ENCODE measurements at regions not wholly inside any gene's neighbourhood (a gene's known extent, or its start where the extent isn't known, plus 50 kb on each side); places are given as distances from the start of the nearest gene placed in this dataset.
"Not testable (repeated sequence)": the region's sequence is repeated elsewhere in the genome, so short reads cannot be mapped to it uniquely, and the experiment has no call there.

- no peak for ATAC-seq
- Mint-ChIP-seq H3K27ac (no peak overlapping the region), H3K27me3 (no peaks in the 10 kb centered on the region), H3K36me3 (no peaks in the 10 kb centered on the region), H3K9me3 (ENCODE audit: low read depth) (peaks cover 2% of the 10 kb centered on the region), H3K4me3 (no peak overlapping the region), H3K4me1 (no peaks in the 10 kb centered on the region)
- CTCF ChIA-PET = no interaction called here
- DNase-seq = no peak
Measured at GRCh38 chr5:101605700-101606099, 690.4 kb downstream of the SLCO4C1 start.

- no peak overlapping the region for H3K4me3 Mint-ChIP-seq
- no peaks in the 10 kb centered on the region for H3K27me3 Mint-ChIP-seq
- H3K9me3 Mint-ChIP-seq (ENCODE audit: low read depth) = peaks cover 4% of the 10 kb centered on the region
- no peaks in the 10 kb centered on the region for H3K36me3 Mint-ChIP-seq
- no peaks in the 10 kb centered on the region for H3K4me1 Mint-ChIP-seq
- no peak overlapping the region for H3K27ac Mint-ChIP-seq
- CTCF ChIA-PET = no interaction called here
- no peak for DNase-seq
- ATAC-seq = no peak
Measured at GRCh38 chr5:101600614-101601013, 695.5 kb downstream of the SLCO4C1 start.

GRCh38 chr5:101590384-101590783 is 687.3 kb upstream of the ST8SIA4 start:
- ATAC-seq = no peak
- no peaks in the 10 kb centered on the region for H3K27me3 Mint-ChIP-seq
- DNase-seq = no peak
- no peak overlapping the region for H3K27ac Mint-ChIP-seq
- no peaks in the 10 kb centered on the region for H3K36me3 Mint-ChIP-seq
- H3K9me3 Mint-ChIP-seq (ENCODE audit: low read depth) = no peaks in the 10 kb centered on the region
- CTCF ChIA-PET = no interaction called here
- no peak overlapping the region for H3K4me3 Mint-ChIP-seq
- H3K4me1 Mint-ChIP-seq = no peaks in the 10 kb centered on the region

GRCh38 chr5:101585366-101585765 is 682.3 kb upstream of the ST8SIA4 start:
- CTCF ChIA-PET = no interaction called here
- Mint-ChIP-seq H3K36me3 (no peaks in the 10 kb centered on the region), H3K4me1 (no peaks in the 10 kb centered on the region), H3K4me3 (no peak overlapping the region), H3K27ac (no peak overlapping the region), H3K9me3 (ENCODE audit: low read depth) (no peaks in the 10 kb centered on the region), H3K27me3 (no peaks in the 10 kb centered on the region)
- no peak for ATAC-seq
- no peak for DNase-seq

GRCh38 chr5:101580591-101580990 is 677.5 kb upstream of the ST8SIA4 start:
- Mint-ChIP-seq H3K27me3 (no peaks in the 10 kb centered on the region), H3K4me1 (no peaks in the 10 kb centered on the region), H3K9me3 (ENCODE audit: low read depth) (no peaks in the 10 kb centered on the region), H3K4me3 (no peak overlapping the region), H3K36me3 (no peaks in the 10 kb centered on the region), H3K27ac (no peak overlapping the region)
- CTCF ChIA-PET = no interaction called here
- ATAC-seq (no peak), DNase-seq (no peak)

- DNase-seq (no peak), ATAC-seq (no peak)
- no peaks in the 10 kb centered on the region for H3K9me3 Mint-ChIP-seq (ENCODE audit: low read depth)
- H3K27me3 Mint-ChIP-seq = no peaks in the 10 kb centered on the region
- CTCF ChIA-PET = no interaction called here
- H3K27ac Mint-ChIP-seq = no peak overlapping the region
- H3K4me1 Mint-ChIP-seq = no peaks in the 10 kb centered on the region
- H3K4me3 Mint-ChIP-seq = no peak overlapping the region
- no peaks in the 10 kb centered on the region for H3K36me3 Mint-ChIP-seq
Measured at GRCh38 chr5:101574017-101574416, 670.9 kb upstream of the ST8SIA4 start.

GRCh38 chr5:101561018-101561417 is 657.9 kb upstream of the ST8SIA4 start:
- H3K27me3 Mint-ChIP-seq = no peaks in the 10 kb centered on the region
- no peak overlapping the region for H3K27ac Mint-ChIP-seq
- no peaks in the 10 kb centered on the region for H3K36me3 Mint-ChIP-seq
- H3K4me1 Mint-ChIP-seq = no peaks in the 10 kb centered on the region
- no peak overlapping the region for H3K4me3 Mint-ChIP-seq
- DNase-seq (no peak), ATAC-seq (no peak)
- CTCF ChIA-PET = interaction anchor here (0.6 kb wide), 1 partner anchor 57 kb away, joined by 3 read pairs; no protein-coding TSS in a partner anchor
- H3K9me3 Mint-ChIP-seq (ENCODE audit: low read depth) = no peaks in the 10 kb centered on the region

GRCh38 chr5:101543780-101544179 is 640.7 kb upstream of the ST8SIA4 start:
- Mint-ChIP-seq H3K27me3 (no peaks in the 10 kb centered on the region), H3K9me3 (ENCODE audit: low read depth) (no peaks in the 10 kb centered on the region), H3K27ac (no peak overlapping the region), H3K36me3 (no peaks in the 10 kb centered on the region), H3K4me3 (no peak overlapping the region), H3K4me1 (no peaks in the 10 kb centered on the region)
- CTCF ChIA-PET = no interaction called here
- DNase-seq = no peak
- ATAC-seq = no peak

GRCh38 chr5:101539315-101539714 is 636.2 kb upstream of the ST8SIA4 start:
- no peak for DNase-seq
- no peaks in the 10 kb centered on the region for H3K9me3 Mint-ChIP-seq (ENCODE audit: low read depth)
- no peak for ATAC-seq
- no peak overlapping the region for H3K27ac Mint-ChIP-seq
- no peak overlapping the region for H3K4me3 Mint-ChIP-seq
- no peaks in the 10 kb centered on the region for H3K27me3 Mint-ChIP-seq
- H3K36me3 Mint-ChIP-seq = no peaks in the 10 kb centered on the region
- no peaks in the 10 kb centered on the region for H3K4me1 Mint-ChIP-seq
- CTCF ChIA-PET = no interaction called here

GRCh38 chr5:101535626-101536025 is 632.5 kb upstream of the ST8SIA4 start:
- Mint-ChIP-seq H3K4me1 (no peaks in the 10 kb centered on the region), H3K9me3 (ENCODE audit: low read depth) (peaks cover 4% of the 10 kb centered on the region), H3K27me3 (no peaks in the 10 kb centered on the region), H3K4me3 (no peak overlapping the region), H3K27ac (no peak overlapping the region), H3K36me3 (no peaks in the 10 kb centered on the region)
- ATAC-seq (no peak), DNase-seq (no peak)
- CTCF ChIA-PET = no interaction called here

GRCh38 chr5:101534491-101535110 is 631.5 kb upstream of the ST8SIA4 start:
- ATAC-seq = no peak
- Mint-ChIP-seq H3K27ac (no peak overlapping the region), H3K4me1 (no peaks in the 10 kb centered on the region), H3K36me3 (no peaks in the 10 kb centered on the region), H3K9me3 (ENCODE audit: low read depth) (peaks cover 4% of the 10 kb centered on the region), H3K27me3 (no peaks in the 10 kb centered on the region), H3K4me3 (no peak overlapping the region)
- DNase-seq = no peak
- CTCF ChIA-PET = no interaction called here

- H3K36me3 Mint-ChIP-seq = no peaks in the 10 kb centered on the region
- H3K27ac Mint-ChIP-seq = no peak overlapping the region
- CTCF ChIA-PET = no interaction called here
- no peaks in the 10 kb centered on the region for H3K27me3 Mint-ChIP-seq
- DNase-seq (no peak), ATAC-seq (no peak)
- H3K4me3 Mint-ChIP-seq = no peak overlapping the region
- H3K4me1 Mint-ChIP-seq = no peaks in the 10 kb centered on the region
- H3K9me3 Mint-ChIP-seq (ENCODE audit: low read depth) = peaks cover 7% of the 10 kb centered on the region
Measured at GRCh38 chr5:101532430-101532829, 629.3 kb upstream of the ST8SIA4 start.

- ATAC-seq (no peak), DNase-seq (no peak)
- H3K4me3 Mint-ChIP-seq = no peak overlapping the region
- peaks cover 7% of the 10 kb centered on the region for H3K9me3 Mint-ChIP-seq (ENCODE audit: low read depth)
- H3K36me3 Mint-ChIP-seq = no peaks in the 10 kb centered on the region
- no peak overlapping the region for H3K27ac Mint-ChIP-seq
- CTCF ChIA-PET = no interaction called here
- no peaks in the 10 kb centered on the region for H3K27me3 Mint-ChIP-seq
- no peaks in the 10 kb centered on the region for H3K4me1 Mint-ChIP-seq
Measured at GRCh38 chr5:101531026-101531425, 627.9 kb upstream of the ST8SIA4 start.

- H3K4me1 Mint-ChIP-seq; H3K36me3 Mint-ChIP-seq; ATAC-seq; H3K27me3 Mint-ChIP-seq; H3K27ac Mint-ChIP-seq; CTCF ChIA-PET; DNase-seq; H3K4me3 Mint-ChIP-seq; H3K9me3 Mint-ChIP-seq (ENCODE audit: low read depth): not testable (repeated sequence)
Measured at GRCh38 chr5:101529094-101529493, 626.0 kb upstream of the ST8SIA4 start.

- H3K4me3 Mint-ChIP-seq = no peak overlapping the region
- no peak for ATAC-seq
- H3K4me1 Mint-ChIP-seq = no peaks in the 10 kb centered on the region
- CTCF ChIA-PET = no interaction called here
- no peaks in the 10 kb centered on the region for H3K36me3 Mint-ChIP-seq
- no peak for DNase-seq
- H3K9me3 Mint-ChIP-seq (ENCODE audit: low read depth) = peaks cover 6% of the 10 kb centered on the region
- no peak overlapping the region for H3K27ac Mint-ChIP-seq
- H3K27me3 Mint-ChIP-seq = no peaks in the 10 kb centered on the region
Measured at GRCh38 chr5:101520417-101520816, 617.3 kb upstream of the ST8SIA4 start.
